ENCODE measurements at regions not wholly inside any gene's neighbourhood (a gene's known extent, or its start where the extent isn't known, plus 50 kb on each side); places are given as distances from the start of the nearest gene placed in this dataset.

GRCh38 chr4:31325300-31325699, 605.1 kb downstream of the PCDH7 start:
- Histone ChIP-seq H3K9ac (ENCODE audit: low read depth, low read length) (no peak overlapping the region), H3K4me3 (ENCODE audit: low read length) (no peak overlapping the region), H3K4me1 (ENCODE audit: control insufficient read depth, insufficient read depth, low read length) (no peaks in the 10 kb centered on the region), H3K27me3 (ENCODE audit: control insufficient read depth, insufficient read depth, low read length) (no peaks in the 10 kb centered on the region), H3K36me3 (ENCODE audit: insufficient read depth, low read length) (no peaks in the 10 kb centered on the region), H3K9me3 (replicated peaks; ENCODE audit: low read length) (no peaks in the 10 kb centered on the region), H3K4me2 (ENCODE audit: low read length) (no peak overlapping the region)

DNA sequence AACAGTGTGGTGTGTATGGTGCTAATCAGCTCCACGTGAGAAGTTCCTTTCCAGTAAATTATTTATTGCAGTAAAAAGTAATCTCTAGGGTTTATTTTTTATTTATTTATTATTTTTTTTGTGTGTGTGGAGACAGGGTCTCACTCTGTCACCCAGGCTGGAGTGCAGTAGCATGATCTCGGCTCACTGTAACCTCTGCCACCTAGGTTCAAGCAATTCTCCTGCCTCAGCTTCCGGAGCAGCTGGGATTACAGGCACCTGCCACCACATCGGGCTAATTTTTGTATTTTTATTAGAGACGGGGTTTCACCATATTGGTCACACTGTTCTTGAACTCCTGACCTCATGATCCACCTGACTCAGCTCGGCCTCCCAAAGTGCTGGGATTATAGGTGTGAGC, 606.9 kb downstream of the PCDH7 start:
- no peaks in the 10 kb centered on the region for H3K4me1 ChIP-seq (ENCODE audit: control insufficient read depth, insufficient read depth, low read length)
- no peak overlapping the region for H3K9ac ChIP-seq (ENCODE audit: low read depth, low read length)
- no peaks in the 10 kb centered on the region for H3K27me3 ChIP-seq (ENCODE audit: control insufficient read depth, insufficient read depth, low read length)
- no peak overlapping the region for H3K4me2 ChIP-seq (ENCODE audit: low read length)
- H3K9me3 ChIP-seq (replicated peaks; ENCODE audit: low read length), result no peaks in the 10 kb centered on the region
- H3K4me3 ChIP-seq (ENCODE audit: low read length), result no peak overlapping the region
- H3K36me3 ChIP-seq (ENCODE audit: insufficient read depth, low read length), result no peaks in the 10 kb centered on the region

GRCh38 chr4:31328932-31329331, 608.8 kb downstream of the PCDH7 start:
- no peak overlapping the region for H3K4me2 ChIP-seq (ENCODE audit: low read length)
- no peaks in the 10 kb centered on the region for H3K27me3 ChIP-seq (ENCODE audit: control insufficient read depth, insufficient read depth, low read length)
- no peaks in the 10 kb centered on the region for H3K36me3 ChIP-seq (ENCODE audit: insufficient read depth, low read length)
- H3K4me1 ChIP-seq (ENCODE audit: control insufficient read depth, insufficient read depth, low read length), result no peaks in the 10 kb centered on the region
- no peak overlapping the region for H3K4me3 ChIP-seq (ENCODE audit: low read length)
- no peaks in the 10 kb centered on the region for H3K9me3 ChIP-seq (replicated peaks; ENCODE audit: low read length)
- H3K9ac ChIP-seq (ENCODE audit: low read depth, low read length), result no peak overlapping the region

GRCh38 chr4:31334086-31334910, 614.1 kb downstream of the PCDH7 start:
- no peaks in the 10 kb centered on the region for H3K36me3 ChIP-seq (ENCODE audit: insufficient read depth, low read length)
- H3K4me1 ChIP-seq (ENCODE audit: control insufficient read depth, insufficient read depth, low read length), result no peaks in the 10 kb centered on the region
- H3K4me3 ChIP-seq (ENCODE audit: low read length), result no peak overlapping the region
- H3K4me2 ChIP-seq (ENCODE audit: low read length), result no peak overlapping the region
- no peaks in the 10 kb centered on the region for H3K27me3 ChIP-seq (ENCODE audit: control insufficient read depth, insufficient read depth, low read length)
- H3K9ac ChIP-seq (ENCODE audit: low read depth, low read length), result no peak overlapping the region
- H3K9me3 ChIP-seq (replicated peaks; ENCODE audit: low read length), result no peaks in the 10 kb centered on the region

DNA sequence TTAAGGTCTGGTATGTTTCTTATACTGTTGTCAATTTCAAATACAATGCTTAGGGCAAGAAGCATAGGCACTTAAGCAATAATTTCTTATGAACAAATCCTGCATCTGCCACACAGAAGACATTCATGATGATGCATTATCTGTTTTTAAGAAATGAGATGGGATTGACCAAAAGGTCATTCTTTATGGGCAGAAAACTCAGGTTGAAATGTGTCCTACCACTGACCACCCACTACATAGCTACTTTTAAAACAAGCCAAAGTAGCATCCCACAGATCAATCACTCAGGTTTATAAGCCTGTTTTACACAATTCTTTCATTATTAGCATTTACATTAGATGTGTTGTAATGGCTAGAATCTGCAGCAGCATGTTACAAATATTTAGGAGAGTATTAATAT, 617.8 kb downstream of the PCDH7 start:
- Histone ChIP-seq H3K27me3 (ENCODE audit: control insufficient read depth, insufficient read depth, low read length) (no peaks in the 10 kb centered on the region), H3K36me3 (ENCODE audit: insufficient read depth, low read length) (no peaks in the 10 kb centered on the region), H3K9me3 (replicated peaks; ENCODE audit: low read length) (no peaks in the 10 kb centered on the region), H3K9ac (ENCODE audit: low read depth, low read length) (no peak overlapping the region), H3K4me2 (ENCODE audit: low read length) (no peak overlapping the region), H3K4me1 (ENCODE audit: control insufficient read depth, insufficient read depth, low read length) (no peaks in the 10 kb centered on the region), H3K4me3 (ENCODE audit: low read length) (no peak overlapping the region)

GRCh38 chr4:31341601-31342359, 621.6 kb downstream of the PCDH7 start:
- Histone ChIP-seq H3K4me2 (ENCODE audit: low read length) (no peak overlapping the region), H3K9ac (ENCODE audit: low read depth, low read length) (no peak overlapping the region), H3K9me3 (replicated peaks; ENCODE audit: low read length) (no peaks in the 10 kb centered on the region), H3K36me3 (ENCODE audit: insufficient read depth, low read length) (no peaks in the 10 kb centered on the region), H3K27me3 (ENCODE audit: control insufficient read depth, insufficient read depth, low read length) (no peaks in the 10 kb centered on the region), H3K4me1 (ENCODE audit: control insufficient read depth, insufficient read depth, low read length) (no peaks in the 10 kb centered on the region), H3K4me3 (ENCODE audit: low read length) (no peak overlapping the region)

- Histone ChIP-seq H3K4me1 (ENCODE audit: control insufficient read depth, insufficient read depth, low read length) (no peaks in the 10 kb centered on the region), H3K9ac (ENCODE audit: low read depth, low read length) (no peak overlapping the region), H3K4me2 (ENCODE audit: low read length) (no peak overlapping the region), H3K27me3 (ENCODE audit: control insufficient read depth, insufficient read depth, low read length) (no peaks in the 10 kb centered on the region), H3K4me3 (ENCODE audit: low read length) (no peak overlapping the region), H3K36me3 (ENCODE audit: insufficient read depth, low read length) (no peaks in the 10 kb centered on the region), H3K9me3 (replicated peaks; ENCODE audit: low read length) (no peaks in the 10 kb centered on the region)
These were observed 622.9 kb downstream of the PCDH7 start for GRCh38 chr4:31343061-31343460.

- Histone ChIP-seq H3K4me2 (ENCODE audit: low read length) (no peak overlapping the region), H3K9me3 (replicated peaks; ENCODE audit: low read length) (no peaks in the 10 kb centered on the region), H3K4me1 (ENCODE audit: control insufficient read depth, insufficient read depth, low read length) (no peaks in the 10 kb centered on the region), H3K9ac (ENCODE audit: low read depth, low read length) (no peak overlapping the region), H3K4me3 (ENCODE audit: low read length) (no peak overlapping the region), H3K36me3 (ENCODE audit: insufficient read depth, low read length) (no peaks in the 10 kb centered on the region), H3K27me3 (ENCODE audit: control insufficient read depth, insufficient read depth, low read length) (no peaks in the 10 kb centered on the region)
These were observed 629.7 kb downstream of the PCDH7 start for GRCh38 chr4:31349907-31350306.

GRCh38 chr4:31351695-31352094, 631.5 kb downstream of the PCDH7 start:
- no peaks in the 10 kb centered on the region for H3K4me1 ChIP-seq (ENCODE audit: control insufficient read depth, insufficient read depth, low read length)
- H3K9ac ChIP-seq (ENCODE audit: low read depth, low read length), result no peak overlapping the region
- no peaks in the 10 kb centered on the region for H3K27me3 ChIP-seq (ENCODE audit: control insufficient read depth, insufficient read depth, low read length)
- no peak overlapping the region for H3K4me2 ChIP-seq (ENCODE audit: low read length)
- H3K36me3 ChIP-seq (ENCODE audit: insufficient read depth, low read length), result no peaks in the 10 kb centered on the region
- H3K4me3 ChIP-seq (ENCODE audit: low read length), result no peak overlapping the region
- no peaks in the 10 kb centered on the region for H3K9me3 ChIP-seq (replicated peaks; ENCODE audit: low read length)

GRCh38 chr4:31356839-31357238, 636.7 kb downstream of the PCDH7 start:
- no peaks in the 10 kb centered on the region for H3K9me3 ChIP-seq (replicated peaks; ENCODE audit: low read length)
- no peaks in the 10 kb centered on the region for H3K27me3 ChIP-seq (ENCODE audit: control insufficient read depth, insufficient read depth, low read length)
- no peak overlapping the region for H3K4me2 ChIP-seq (ENCODE audit: low read length)
- no peaks in the 10 kb centered on the region for H3K36me3 ChIP-seq (ENCODE audit: insufficient read depth, low read length)
- no peak overlapping the region for H3K4me3 ChIP-seq (ENCODE audit: low read length)
- H3K4me1 ChIP-seq (ENCODE audit: control insufficient read depth, insufficient read depth, low read length), result no peaks in the 10 kb centered on the region
- H3K9ac ChIP-seq (ENCODE audit: low read depth, low read length), result no peak overlapping the region

DNA sequence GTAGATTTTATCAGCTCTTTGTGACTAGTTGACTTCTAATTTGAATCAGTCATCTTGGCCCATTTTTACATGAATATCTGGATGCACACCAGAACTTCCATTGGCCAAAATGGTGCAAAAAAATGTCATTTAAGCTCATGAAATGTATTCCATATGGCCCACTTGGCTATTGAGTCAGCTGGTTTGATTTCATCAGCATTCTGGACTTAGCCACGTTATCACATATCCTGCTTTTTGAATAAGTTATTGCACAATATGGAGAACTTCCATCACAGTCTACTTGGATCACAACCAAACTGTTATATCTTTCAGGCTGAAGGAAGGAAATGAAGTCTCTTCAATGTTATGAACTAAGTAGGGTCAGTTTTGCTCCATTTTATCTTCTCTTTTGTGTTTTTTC, 640.6 kb downstream of the PCDH7 start:
- Histone ChIP-seq H3K9me3 (replicated peaks; ENCODE audit: low read length) (no peaks in the 10 kb centered on the region), H3K9ac (ENCODE audit: low read depth, low read length) (no peak overlapping the region), H3K4me3 (ENCODE audit: low read length) (no peak overlapping the region), H3K4me1 (ENCODE audit: control insufficient read depth, insufficient read depth, low read length) (no peaks in the 10 kb centered on the region), H3K36me3 (ENCODE audit: insufficient read depth, low read length) (no peaks in the 10 kb centered on the region), H3K27me3 (ENCODE audit: control insufficient read depth, insufficient read depth, low read length) (no peaks in the 10 kb centered on the region), H3K4me2 (ENCODE audit: low read length) (no peak overlapping the region)

DNA sequence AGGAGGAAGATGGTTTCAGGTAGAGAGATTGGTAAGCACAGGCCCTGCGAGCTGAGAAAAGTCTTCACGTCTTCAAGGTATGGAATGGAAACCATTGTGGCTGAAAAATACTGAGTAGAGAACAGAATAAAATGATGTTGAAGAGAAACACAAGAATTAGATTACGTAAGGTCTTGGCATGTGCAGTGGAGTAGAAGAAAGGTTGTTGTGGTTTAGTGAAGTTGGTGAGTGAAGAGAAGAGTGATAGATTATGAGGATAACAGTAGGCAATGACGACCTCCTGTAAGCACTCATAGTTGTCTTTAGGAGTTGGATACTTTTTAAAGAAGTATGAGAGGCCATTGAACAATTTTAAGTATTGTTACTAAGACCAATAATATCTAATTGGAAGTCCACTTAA, 642.6 kb downstream of the PCDH7 start:
- no peak overlapping the region for H3K4me2 ChIP-seq (ENCODE audit: low read length)
- H3K36me3 ChIP-seq (ENCODE audit: insufficient read depth, low read length), result no peaks in the 10 kb centered on the region
- no peak overlapping the region for H3K4me3 ChIP-seq (ENCODE audit: low read length)
- H3K9me3 ChIP-seq (replicated peaks; ENCODE audit: low read length), result no peaks in the 10 kb centered on the region
- H3K4me1 ChIP-seq (ENCODE audit: control insufficient read depth, insufficient read depth, low read length), result no peaks in the 10 kb centered on the region
- H3K9ac ChIP-seq (ENCODE audit: low read depth, low read length), result no peak overlapping the region
- H3K27me3 ChIP-seq (ENCODE audit: control insufficient read depth, insufficient read depth, low read length), result no peaks in the 10 kb centered on the region
